HCT116 (cell line): ENCODE measurements at regions not wholly inside any gene's neighbourhood (a gene's known extent, or its start where the extent isn't known, plus 50 kb on each side); places are given as distances from the start of the nearest gene placed in this dataset.

ENCODE experiments used
- ATAC-seq: fragments of 200-7000 bp; cut with Tn5 transposase; 2 replicates; pipeline ENCODE4 v1.9.1; 2020; ENCODE audit warnings: mild to moderate bottlenecking, moderate library complexity
- BruUV-seq: library from RNA; stranded (reverse); fragments of 400-500 nt; replicated peaks from 2 replicates; lab custom pipeline; 2021; lab: Mats Ljungman, UMichigan
- CTCF ChIA-PET: fragments of 300-600 bp; sonication (Branson Sonifier 250); formaldehyde crosslinking; loops from one replicate; lab custom pipeline; 2021; ENCODE audit warnings: antibody characterized with exemption; lab: Charles Lee
- POLR2A ChIA-PET: fragments of 300-600, 350-600 bp; sonication (Branson Sonifier 250); formaldehyde crosslinking; loops from one replicate; lab custom pipeline; 2021; ENCODE audit warnings: antibody characterized with exemption; lab: Charles Lee
- RAD21 ChIA-PET, 2 experiments: fragments of 300-600 bp; sonication (Branson Sonifier 250); formaldehyde crosslinking; loops; one replicate each; lab custom pipeline; 2023; ENCODE audit warnings: low total read pairs in 2 of 2; ENCODE audit not compliant: uncharacterized antibody in 2 of 2, unreplicated experiment in 2 of 2, low non-redundant PET in 1 of 2; lab: Charles Lee
- DNase-seq: peaks from one replicate; pipeline ENCODE4 v3.0.0-alpha.2; 2010; ENCODE audit warnings: low read depth, low spot score
- H2AFZ ChIP-seq: fragments of 200-600 bp; shearing (Covaris generic), sonication (generic); 2 replicates; pipeline ENCODE4 v1.6.1; 2017; ENCODE audit warnings: low read depth, mixed run types, mixed read lengths, antibody characterized with exemption, low read length; ENCODE audit not compliant: poor library complexity, severe bottlenecking
- H3K27ac ChIP-seq: 2 replicates; pipeline ENCODE4 v1.5.1; 2012; ENCODE audit warnings: low read depth, low read length
- H3K27me3 ChIP-seq: fragments of 200-600 bp; sonication (generic); 2 replicates; pipeline ENCODE4 v1.6.1; 2016; ENCODE audit warnings: mixed run types, low read length, mixed read lengths; ENCODE audit not compliant: insufficient read depth
- H3K36me3 ChIP-seq, 2 experiments: fragments of 200-500 bp in 1 of 2; fragments of 200-600 bp in 1 of 2; sonication (Bioruptor generic) in 1 of 2; sonication (generic) in 1 of 2; 2 replicates each; pipeline versions ENCODE4 v1.5.1 to v1.6.1; 2014 to 2016; ENCODE audit warnings: low read length in 2 of 2, inconsistent platforms in 1 of 2, mixed read lengths in 1 of 2, mixed run types in 1 of 2; ENCODE audit not compliant: insufficient read depth in 2 of 2, control insufficient read depth in 1 of 2
- H3K4me1 ChIP-seq, 2 experiments: fragments of 200-600 bp in 1 of 2; sonication (generic) in 1 of 2; 2 replicates each; pipeline versions ENCODE4 v1.5.1 to v1.6.1; 2012 to 2017; ENCODE audit warnings: low read length in 2 of 2, inconsistent platforms in 1 of 2, mild to moderate bottlenecking in 1 of 2, mixed read lengths in 1 of 2, mixed run types in 1 of 2, moderate library complexity in 1 of 2; ENCODE audit not compliant: insufficient read depth in 2 of 2, control insufficient read depth in 1 of 2
- H3K4me2 ChIP-seq: fragments of 200-600 bp; sonication (generic); 2 replicates; pipeline ENCODE4 v1.6.1; 2017; ENCODE audit warnings: mixed run types, low read length, mixed read lengths
- H3K4me3 ChIP-seq, 2 experiments: fragments of 200-600 bp in 1 of 2; sonication (generic) in 1 of 2; replicated peaks in 1 of 2; 2 replicates each; pipeline ENCODE4 v1.5.1; 2011 to 2016; ENCODE audit warnings: low read length in 2 of 2, control low read depth in 1 of 2, low read depth in 1 of 2, mild to moderate bottlenecking in 1 of 2, mixed read lengths in 1 of 2, mixed run types in 1 of 2
- H3K79me2 ChIP-seq: fragments of 200-600 bp; sonication (generic); 2 replicates; pipeline ENCODE4 v1.6.1; 2017; ENCODE audit warnings: mild to moderate bottlenecking, mixed run types, low read length, moderate library complexity, mixed read lengths; ENCODE audit not compliant: insufficient read depth
- H3K9ac ChIP-seq: fragments of 200-600 bp; sonication (generic); 2 replicates; pipeline ENCODE4 v1.6.1; 2016; ENCODE audit warnings: low read length, mixed read lengths
- H3K9me2 ChIP-seq: fragments of 200-600 bp; sonication (generic), shearing (Covaris generic); 2 replicates; pipeline ENCODE4 v1.6.1; 2017; ENCODE audit warnings: mixed run types, mild to moderate bottlenecking, moderate library complexity; ENCODE audit not compliant: insufficient read depth
- H3K9me3 ChIP-seq, 2 experiments: fragments of 200-500 bp in 1 of 2; fragments of 200-600 bp in 1 of 2; sonication (Bioruptor generic) in 1 of 2; sonication (generic) in 1 of 2; 2 replicates each; pipeline ENCODE4 v1.6.1; 2014 to 2017; ENCODE audit warnings: low read length in 2 of 2, mixed read lengths in 2 of 2, inconsistent platforms in 1 of 2, low read depth in 1 of 2, mild to moderate bottlenecking in 1 of 2, mixed run types in 1 of 2, moderate library complexity in 1 of 2; ENCODE audit not compliant: control insufficient read depth in 1 of 2, insufficient read depth in 1 of 2
- H4K20me1 ChIP-seq: fragments of 200-600 bp; sonication (generic), shearing (Covaris generic); 2 replicates; pipeline ENCODE4 v1.6.1; 2017; ENCODE audit warnings: mixed run types, mild to moderate bottlenecking, moderate library complexity; ENCODE audit not compliant: insufficient read depth
- CBX3 ChIP-seq: IDR thresholded peaks from 2 replicates; pipeline ENCODE4 v1.6.1; 2012; ENCODE audit warnings: low read depth
- CEBPB ChIP-seq: IDR thresholded peaks from 2 replicates; pipeline ENCODE4 v1.6.1; 2012; ENCODE audit warnings: low read depth
- EGR1 ChIP-seq: IDR thresholded peaks from 2 replicates; pipeline ENCODE4 v1.6.1; 2012; ENCODE audit warnings: low read depth
- ELF1 ChIP-seq: IDR thresholded peaks from 2 replicates; pipeline ENCODE4 v1.6.1; 2012; ENCODE audit warnings: low read depth, borderline replicate concordance
- EZH2 ChIP-seq: fragments of 200-600 bp; sonication (generic); IDR thresholded peaks from 2 replicates; pipeline ENCODE4 v1.6.1; 2017; ENCODE audit warnings: antibody characterized with exemption, mixed run types
- EZH2phosphoT487 ChIP-seq: fragments of 200-600 bp; IDR thresholded peaks from 2 replicates; pipeline ENCODE4 v1.6.1; 2018; ENCODE audit warnings: antibody characterized with exemption, borderline replicate concordance
- JUND ChIP-seq: IDR thresholded peaks from 2 replicates; pipeline ENCODE4 v1.6.1; 2012
- POLR2AphosphoS5 ChIP-seq: IDR thresholded peaks from 2 replicates; pipeline ENCODE4 v1.6.1; 2011; ENCODE audit warnings: mild to moderate bottlenecking, low read depth, low read length, moderate library complexity
- RAD21 ChIP-seq: IDR thresholded peaks from 2 replicates; pipeline ENCODE4 v1.6.1; 2012; ENCODE audit warnings: low read depth, mild to moderate bottlenecking
- SRF ChIP-seq: IDR thresholded peaks from 2 replicates; pipeline ENCODE4 v1.6.1; 2012; ENCODE audit warnings: low read depth
- TCF7L2 ChIP-seq: IDR thresholded peaks from 2 replicates; pipeline ENCODE4 v1.7.0; 2011; ENCODE audit warnings: borderline replicate concordance, inconsistent platforms; ENCODE audit not compliant: insufficient read depth, insufficient read length; ENCODE audit errors: extremely low read depth
- YY1 ChIP-seq: IDR thresholded peaks from 2 replicates; pipeline ENCODE4 v1.6.1; 2011; ENCODE audit warnings: low read length, low read depth, moderate library complexity, mild to moderate bottlenecking; ENCODE audit not compliant: insufficient replicate concordance; ENCODE audit errors: extremely low read depth
- ZBTB33 ChIP-seq: IDR thresholded peaks from 2 replicates; pipeline ENCODE4 v1.6.1; 2011; ENCODE audit warnings: mild to moderate bottlenecking, low read length, moderate library complexity; ENCODE audit not compliant: insufficient replicate concordance; ENCODE audit errors: extremely low read depth
- ZFX ChIP-seq: fragments of 450-650 bp; IDR thresholded peaks from 2 replicates; pipeline ENCODE4 v1.6.1; 2017
- intact Hi-C: fragments of 100-400 bp; cut with micrococcal nuclease; formaldehyde crosslinking; loops from 2 replicates; pipeline ENCODE4 v1.10.0; 2022
- TF ChIP-seq, protein P1 (sequence below): IDR thresholded peaks from 2 replicates; pipeline ENCODE4 v1.6.1; 2012

GRCh38 chr11:123373754-123374621, 56.1 kb upstream of the GRAMD1B start:
- no peak overlapping the region for H3K4me3 ChIP-seq
- H3K36me3 ChIP-seq: no peaks in the 10 kb centered on the region
- H3K79me2 ChIP-seq: no peaks in the 10 kb centered on the region
- intact Hi-C loops: no loop called here
- H2AFZ ChIP-seq: no peak overlapping the region
- no peak for TF ChIP-seq JUND
- TF ChIP-seq SRF: no peak
- no peak for TF ChIP-seq ELF1
- no peak for TF ChIP-seq ZFX
- TF ChIP-seq RAD21: no peak
- TF ChIP-seq YY1: no peak
- TF ChIP-seq EZH2phosphoT487: no peak
- TF ChIP-seq, protein P1, sequence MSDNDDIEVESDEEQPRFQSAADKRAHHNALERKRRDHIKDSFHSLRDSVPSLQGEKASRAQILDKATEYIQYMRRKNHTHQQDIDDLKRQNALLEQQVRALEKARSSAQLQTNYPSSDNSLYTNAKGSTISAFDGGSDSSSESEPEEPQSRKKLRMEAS: no peak
- no peak for TF ChIP-seq TCF7L2
- TF ChIP-seq POLR2AphosphoS5: no peak
- no peak for TF ChIP-seq EZH2
- TF ChIP-seq EGR1: no peak
- no peak for TF ChIP-seq CEBPB
- no peak for TF ChIP-seq CBX3
- TF ChIP-seq ZBTB33: no peak
- H3K4me2 ChIP-seq: no peak overlapping the region
- no peak for DNase-seq
- H4K20me1 ChIP-seq: no peaks in the 10 kb centered on the region
- no TSS peak for BruUV-seq
- ChIA-PET POLR2A (no interaction called here), CTCF (interaction anchor here (0.7 kb wide), 1 partner anchor 105 kb away, joined by 3 read pairs; no protein-coding TSS in a partner anchor), RAD21 (no interaction called here)
- H3K9me3 ChIP-seq: no peaks in the 10 kb centered on the region
- no peak overlapping the region for H3K9ac ChIP-seq
- no peaks in the 10 kb centered on the region for H3K9me2 ChIP-seq
- ATAC-seq: no peak
- H3K4me1 ChIP-seq: no peaks in the 10 kb centered on the region
- H3K27me3 ChIP-seq: peaks cover 37% of the 10 kb centered on the region
- no peak overlapping the region for H3K27ac ChIP-seq
